GM19372 (cell line): ENCODE measurements at regions not wholly inside any gene's neighbourhood (a gene's known extent, or its start where the extent isn't known, plus 50 kb on each side); places are given as distances from the start of the nearest gene placed in this dataset.

Experiments
- ATAC-seq: cut with Tn5 transposase; IDR thresholded peaks from one replicate; pipeline ENCODE4 v1.9.1; 2021; ENCODE audit warnings: mild to moderate bottlenecking, low read depth, moderate library complexity; ENCODE audit not compliant: unreplicated experiment

- ATAC-seq, result no peak
Measured at GRCh38 chr4:168021666-168022065, 70.7 kb upstream of the ANXA10 start.

- no peak for ATAC-seq
Measured at GRCh38 chr4:168028568-168028967, 63.8 kb upstream of the ANXA10 start.

DNA sequence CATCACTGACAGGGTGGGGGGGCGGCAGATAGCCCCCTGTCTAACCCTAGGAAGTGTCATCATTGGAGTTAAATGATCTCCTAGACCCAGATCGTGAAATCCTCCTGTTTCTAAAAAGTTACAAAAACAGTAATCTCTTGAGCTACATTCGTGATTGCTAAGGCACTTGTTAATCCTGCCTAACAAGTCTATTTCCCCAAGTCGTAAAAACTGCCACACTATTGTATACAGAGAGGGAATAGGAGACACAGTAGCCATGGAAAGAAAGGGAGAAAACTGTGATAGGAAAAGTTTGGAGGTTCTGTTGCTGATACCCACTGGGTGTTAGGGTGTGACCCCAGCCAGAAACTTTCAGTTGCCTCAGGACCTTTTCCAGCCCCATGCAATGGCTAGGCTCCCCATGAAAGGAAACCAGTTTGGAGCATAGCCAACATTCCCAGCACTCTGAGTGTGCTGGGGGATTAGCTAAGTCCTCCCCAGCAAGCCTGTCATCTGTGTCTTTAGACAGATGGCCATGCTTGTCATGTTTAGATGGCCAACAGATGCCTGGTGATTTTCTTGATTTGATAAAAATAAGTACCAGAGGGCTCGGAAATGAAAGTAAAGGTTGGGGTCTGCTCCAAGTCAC lies 63.3 kb upstream of the ANXA10 start:
- no peak for ATAC-seq

GRCh38 chr4:168037676-168038075 lies 54.7 kb upstream of the ANXA10 start:
- ATAC-seq, result no peak

DNA sequence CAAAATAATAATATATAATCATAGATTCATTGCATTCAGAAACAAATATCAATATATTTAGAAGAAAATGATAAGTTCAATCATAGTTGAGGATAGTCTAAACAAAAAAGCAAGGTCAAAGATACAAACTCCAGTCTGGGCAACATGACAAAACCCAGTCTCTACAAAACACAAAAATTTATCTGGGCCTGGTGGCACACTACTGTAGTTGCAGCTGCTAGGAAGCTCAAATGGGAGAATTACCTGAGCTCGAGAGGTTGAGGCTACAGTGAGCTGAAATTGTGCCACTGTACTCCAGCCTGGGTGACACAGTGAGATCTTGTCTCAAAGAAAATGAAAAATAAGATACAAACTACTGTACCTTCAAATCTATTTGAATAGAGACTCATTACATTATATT lies 52.7 kb upstream of the ANXA10 start:
- ATAC-seq, result no peak
